Cardiac fibroblast (primary cell): ENCODE measurements at regions not wholly inside any gene's neighbourhood (a gene's known extent, or its start where the extent isn't known, plus 50 kb on each side); places are given as distances from the start of the nearest gene placed in this dataset.

ENCODE experiments used
- DNase-seq, 2 donors: peaks; one replicate each; pipeline versions ENCODE4 v3.0.0 to v3.0.0-alpha.2; 2010; ENCODE audit warnings: low read depth in 2 of 2
- H3K4me3 ChIP-seq, 2 donors: replicated peaks in 1 of 2; 1 replicate in 1 of 2; 2 replicates in 1 of 2; pipeline ENCODE4 v1.5.1; 2011; ENCODE audit warnings: low read depth in 2 of 2, low read length in 2 of 2, mild to moderate bottlenecking in 2 of 2, moderate library complexity in 1 of 2
- TF ChIP-seq, protein P1 (sequence below): IDR thresholded peaks from one replicate; pipeline ENCODE4 v1.5.1; 2011; ENCODE audit warnings: low read depth, mild to moderate bottlenecking, low read length, inconsistent platforms

DNA sequence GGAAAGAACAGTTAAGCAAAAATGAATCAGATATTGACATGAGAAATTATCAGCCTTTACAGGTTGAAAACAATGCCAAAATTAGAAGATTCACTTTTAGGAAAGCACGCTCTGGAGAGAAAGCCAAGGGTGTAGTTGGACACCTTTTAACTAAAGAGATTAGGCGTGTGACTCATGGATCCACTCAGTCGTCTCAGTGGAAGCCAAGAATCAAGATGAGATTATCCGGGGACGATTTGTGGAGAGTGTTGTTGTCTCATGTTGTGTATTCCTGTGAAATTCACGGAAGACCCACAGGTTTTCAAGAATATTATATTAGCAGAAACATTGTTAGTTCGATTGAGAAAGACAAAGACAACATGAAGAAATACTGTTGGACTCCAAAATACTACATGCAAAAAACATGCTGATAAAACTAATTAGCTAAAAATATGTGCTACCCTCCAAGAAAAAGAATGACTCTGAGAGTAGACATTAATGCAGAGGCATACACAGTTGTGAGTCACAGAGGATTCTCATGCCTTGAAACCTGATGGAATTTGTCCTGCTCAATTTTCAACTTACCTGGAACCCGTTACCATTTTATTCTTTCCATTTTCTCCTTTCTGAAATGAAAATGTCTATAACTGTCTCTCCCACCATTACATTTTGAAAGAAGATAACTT is 192.1 kb upstream of the RND3 start:
- DNase-seq, result peak; percentile 41 to 46
- TF ChIP-seq, protein P1, sequence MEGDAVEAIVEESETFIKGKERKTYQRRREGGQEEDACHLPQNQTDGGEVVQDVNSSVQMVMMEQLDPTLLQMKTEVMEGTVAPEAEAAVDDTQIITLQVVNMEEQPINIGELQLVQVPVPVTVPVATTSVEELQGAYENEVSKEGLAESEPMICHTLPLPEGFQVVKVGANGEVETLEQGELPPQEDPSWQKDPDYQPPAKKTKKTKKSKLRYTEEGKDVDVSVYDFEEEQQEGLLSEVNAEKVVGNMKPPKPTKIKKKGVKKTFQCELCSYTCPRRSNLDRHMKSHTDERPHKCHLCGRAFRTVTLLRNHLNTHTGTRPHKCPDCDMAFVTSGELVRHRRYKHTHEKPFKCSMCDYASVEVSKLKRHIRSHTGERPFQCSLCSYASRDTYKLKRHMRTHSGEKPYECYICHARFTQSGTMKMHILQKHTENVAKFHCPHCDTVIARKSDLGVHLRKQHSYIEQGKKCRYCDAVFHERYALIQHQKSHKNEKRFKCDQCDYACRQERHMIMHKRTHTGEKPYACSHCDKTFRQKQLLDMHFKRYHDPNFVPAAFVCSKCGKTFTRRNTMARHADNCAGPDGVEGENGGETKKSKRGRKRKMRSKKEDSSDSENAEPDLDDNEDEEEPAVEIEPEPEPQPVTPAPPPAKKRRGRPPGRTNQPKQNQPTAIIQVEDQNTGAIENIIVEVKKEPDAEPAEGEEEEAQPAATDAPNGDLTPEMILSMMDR, result no peak

DNA sequence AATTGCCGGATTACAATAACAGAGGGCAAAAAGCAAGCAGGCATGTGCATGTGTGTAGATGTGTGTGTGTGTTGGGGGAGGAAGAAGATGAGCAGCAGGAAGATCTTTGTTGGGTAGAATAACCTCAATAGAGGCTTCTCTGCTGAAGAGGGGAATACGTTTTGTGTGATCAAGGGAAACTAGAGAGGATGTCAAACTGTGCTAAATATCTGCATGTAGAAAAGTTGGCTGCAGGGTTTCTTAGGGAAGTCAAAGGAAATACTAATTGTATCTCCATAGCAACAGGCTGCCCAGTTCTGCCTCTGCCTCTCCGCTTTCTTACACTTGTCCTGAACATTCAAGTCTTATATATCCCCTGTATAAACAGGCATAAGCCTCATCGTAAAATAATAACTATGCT is 190.1 kb upstream of the RND3 start:
- no peak for DNase-seq
- TF ChIP-seq, protein P1, result no peak
- no peak overlapping the region for H3K4me3 ChIP-seq

More for the DNA sequence above, 192.1 kb upstream of the RND3 start:
- no peak overlapping the region for H3K4me3 ChIP-seq

DNA sequence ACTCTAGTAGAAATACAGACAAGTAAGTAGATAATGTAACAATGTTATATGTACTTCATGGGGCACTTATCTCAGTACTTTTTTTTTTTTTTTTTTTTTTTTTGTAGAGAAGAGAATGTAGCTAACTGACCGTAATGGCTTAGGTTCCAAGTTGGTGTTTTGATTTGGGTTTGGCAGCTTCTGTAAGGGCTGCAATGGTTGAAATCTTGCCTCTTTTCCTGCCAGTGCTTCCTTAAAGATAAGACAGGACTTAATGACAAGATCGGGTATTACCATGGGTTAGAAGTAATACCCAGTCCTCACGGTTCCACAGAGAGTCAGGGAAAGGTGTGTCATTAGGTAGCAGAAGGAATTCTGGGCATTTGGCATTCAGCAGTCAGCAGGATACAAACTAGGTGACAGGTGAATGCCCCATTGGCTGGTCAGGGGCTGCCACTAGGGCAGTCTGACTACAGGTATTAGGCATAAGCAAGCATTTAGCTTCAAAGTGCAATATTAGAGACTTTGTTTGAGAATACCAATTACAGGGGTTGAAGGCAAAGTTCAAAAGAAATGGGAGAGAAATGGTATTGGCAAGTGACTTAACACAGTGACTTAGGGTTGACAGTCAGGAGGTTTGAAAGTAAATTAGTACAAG is 189.4 kb upstream of the RND3 start:
- TF ChIP-seq, protein P1, result no peak
- H3K4me3 ChIP-seq, result no peak overlapping the region
- DNase-seq, result no peak

DNA sequence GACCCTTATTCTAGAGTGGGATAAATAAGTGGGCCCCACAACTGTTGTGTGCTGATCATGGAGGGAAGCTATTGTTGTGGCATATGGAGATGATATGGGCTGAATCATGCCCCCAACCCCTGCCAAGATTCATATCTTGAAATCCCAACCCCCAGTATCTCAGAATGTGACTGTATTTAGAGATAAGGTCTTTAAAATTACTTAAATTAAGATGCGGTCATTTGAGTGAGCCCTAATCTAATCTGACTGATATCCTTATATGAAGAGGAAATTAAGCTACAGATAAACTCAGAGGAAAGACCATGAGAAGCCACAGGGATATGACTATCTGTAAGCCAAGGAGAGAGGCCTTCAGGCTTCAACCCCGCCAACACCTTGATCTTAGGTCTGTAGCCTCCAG is 188.3 kb upstream of the RND3 start:
- TF ChIP-seq, protein P1, result no peak
- no peak overlapping the region for H3K4me3 ChIP-seq
- no peak for DNase-seq

DNA sequence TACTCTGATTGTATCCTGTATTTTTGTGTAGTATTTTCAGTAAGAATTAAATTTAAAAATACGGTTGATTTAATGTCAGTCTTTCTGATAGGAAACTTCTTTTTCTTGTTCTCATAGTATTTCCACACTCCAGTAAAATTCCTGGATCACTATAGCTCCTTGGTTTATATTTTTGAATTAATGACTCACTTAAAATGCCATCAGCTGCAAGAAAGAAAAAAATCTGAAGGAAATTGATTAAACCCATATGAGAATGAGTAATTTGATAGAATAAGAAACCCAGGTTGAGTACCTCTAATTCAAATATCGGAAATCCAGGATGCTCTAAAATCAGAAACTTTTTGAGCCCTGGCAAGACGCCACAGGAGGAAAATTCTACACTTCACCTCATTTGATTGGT is 186.8 kb upstream of the RND3 start:
- no peak overlapping the region for H3K4me3 ChIP-seq
- no peak for DNase-seq
- TF ChIP-seq, protein P1, result no peak

DNA sequence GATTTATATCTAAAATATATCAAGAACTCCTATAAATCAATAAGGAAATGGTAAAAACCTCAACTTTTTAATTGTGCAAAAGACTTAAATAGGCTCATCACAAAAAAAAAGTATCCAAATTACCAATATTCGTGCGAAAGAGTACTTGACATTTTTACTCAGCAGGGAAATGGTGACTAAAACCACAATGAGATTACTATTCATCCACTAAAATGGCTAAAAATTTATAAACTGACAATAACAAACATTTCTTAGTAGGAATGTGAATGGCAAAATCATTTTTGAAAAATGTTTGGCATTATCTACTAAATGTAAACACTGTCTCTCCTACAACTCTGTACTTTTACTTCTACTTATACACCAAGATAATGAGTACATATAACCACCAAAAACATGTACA is 184.8 kb upstream of the RND3 start:
- DNase-seq, result no peak
- TF ChIP-seq, protein P1, result no peak
- H3K4me3 ChIP-seq, result no peak overlapping the region
